ENCODE measurements at regions not wholly inside any gene's neighbourhood (a gene's known extent, or its start where the extent isn't known, plus 50 kb on each side); places are given as distances from the start of the nearest gene placed in this dataset.
"Not testable (repeated sequence)": the region's sequence is repeated elsewhere in the genome, so short reads cannot be mapped to it uniquely, and the experiment has no call there.

DNA sequence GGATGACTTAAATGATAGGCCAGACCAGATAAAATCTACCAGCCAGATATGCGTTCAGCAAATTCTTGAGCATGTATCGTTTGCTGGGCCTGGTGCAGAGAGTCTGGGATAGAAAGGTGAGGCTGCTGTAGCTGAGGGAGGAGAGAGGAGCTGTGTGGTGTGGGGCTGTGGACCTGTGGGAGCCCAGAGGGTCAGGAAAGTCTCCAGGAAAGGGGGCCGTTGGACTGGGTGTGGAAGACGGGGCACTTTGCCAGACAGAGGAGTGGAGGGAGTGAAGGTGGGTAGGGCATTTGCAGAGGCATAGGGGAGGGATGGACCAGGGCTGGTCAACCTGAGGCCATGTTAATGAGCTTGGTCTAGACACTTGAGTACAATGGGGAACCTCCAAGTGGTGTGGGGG lies 124.7 kb upstream of the UNC5B start:
- H3K27ac ChIP-seq (ENCODE audit: low read depth, low read length): no peak overlapping the region
- no peaks in the 10 kb centered on the region for H3K36me3 ChIP-seq (ENCODE audit: control insufficient read depth in 1 of 2, insufficient read depth in 2 of 2, low read length in 2 of 2)
- H3K9ac ChIP-seq (ENCODE audit: low read depth in 1 of 2, low read length in 2 of 2): no peak overlapping the region
- H3K4me1 ChIP-seq (ENCODE audit: control insufficient read depth in 1 of 2, insufficient read depth in 2 of 2, low read length in 2 of 2): no peaks in the 10 kb centered on the region
- H3K4me3 ChIP-seq (ENCODE audit: low read depth in 1 of 2, low read length in 2 of 2): no peak overlapping the region
- H3K27me3 ChIP-seq (ENCODE audit: control insufficient read depth in 1 of 2, insufficient read depth in 2 of 2, low read length in 2 of 2): no peaks in the 10 kb centered on the region
- no peaks in the 10 kb centered on the region for H3K9me3 ChIP-seq (ENCODE audit: control insufficient read depth in 1 of 2, low read length in 2 of 2)

DNA sequence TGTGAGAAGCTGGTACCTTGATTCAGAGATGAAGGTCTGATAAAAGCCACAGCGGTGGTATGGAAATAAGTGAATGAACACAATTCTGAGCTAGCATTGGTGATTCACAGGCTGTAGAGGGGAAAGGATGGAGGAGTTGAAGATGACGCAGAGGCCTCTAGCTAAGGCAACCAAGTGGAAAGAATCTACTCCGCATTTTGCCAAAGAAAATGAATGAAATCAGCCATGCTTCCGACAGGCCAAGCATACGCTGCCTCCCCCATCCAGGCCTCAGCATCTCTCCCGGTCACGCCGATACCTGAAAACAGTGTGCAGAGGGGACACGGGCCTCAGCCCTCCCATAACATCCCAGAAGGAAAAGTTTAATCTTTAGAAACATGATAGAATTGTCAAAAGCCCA lies 124.3 kb upstream of the UNC5B start:
- H3K9ac ChIP-seq (ENCODE audit: low read depth in 1 of 2, low read length in 2 of 2): no peak overlapping the region
- no peak overlapping the region for H3K4me3 ChIP-seq (ENCODE audit: low read depth in 1 of 2, low read length in 2 of 2)
- H3K36me3 ChIP-seq (ENCODE audit: control insufficient read depth in 1 of 2, insufficient read depth in 2 of 2, low read length in 2 of 2): no peaks in the 10 kb centered on the region
- no peak overlapping the region for H3K27ac ChIP-seq (ENCODE audit: low read depth, low read length)
- no peaks in the 10 kb centered on the region for H3K9me3 ChIP-seq (ENCODE audit: control insufficient read depth in 1 of 2, low read length in 2 of 2)
- H3K27me3 ChIP-seq (ENCODE audit: control insufficient read depth in 1 of 2, insufficient read depth in 2 of 2, low read length in 2 of 2): no peaks in the 10 kb centered on the region
- no peaks in the 10 kb centered on the region for H3K4me1 ChIP-seq (ENCODE audit: control insufficient read depth in 1 of 2, insufficient read depth in 2 of 2, low read length in 2 of 2)

DNA sequence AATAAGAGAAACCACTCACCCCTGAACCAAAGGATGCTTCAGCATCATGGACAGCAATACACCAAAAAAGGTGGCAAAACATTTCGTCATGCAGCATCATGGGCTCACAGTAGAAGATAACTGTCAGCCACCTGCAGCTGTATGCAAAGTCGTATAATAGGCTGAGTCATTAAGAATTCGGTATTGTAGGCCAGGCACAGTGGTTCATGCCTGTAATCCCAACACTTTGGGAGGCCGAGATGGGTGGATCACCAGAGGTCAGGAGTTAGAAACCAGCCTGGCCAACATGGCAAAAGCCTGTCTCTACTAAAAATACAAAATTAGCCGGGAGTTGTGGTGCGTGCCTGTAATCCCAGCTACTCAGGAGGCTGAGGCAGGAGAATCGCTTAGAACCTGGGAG lies 123.8 kb upstream of the UNC5B start:
- H3K27ac ChIP-seq (ENCODE audit: low read depth, low read length); H3K4me3 ChIP-seq (ENCODE audit: low read depth in 1 of 2, low read length in 2 of 2); H3K9ac ChIP-seq (ENCODE audit: low read depth in 1 of 2, low read length in 2 of 2); H3K4me1 ChIP-seq (ENCODE audit: control insufficient read depth in 1 of 2, insufficient read depth in 2 of 2, low read length in 2 of 2); H3K27me3 ChIP-seq (ENCODE audit: control insufficient read depth in 1 of 2, insufficient read depth in 2 of 2, low read length in 2 of 2); H3K36me3 ChIP-seq (ENCODE audit: control insufficient read depth in 1 of 2, insufficient read depth in 2 of 2, low read length in 2 of 2); H3K9me3 ChIP-seq (ENCODE audit: control insufficient read depth in 1 of 2, low read length in 2 of 2): not testable (repeated sequence)

DNA sequence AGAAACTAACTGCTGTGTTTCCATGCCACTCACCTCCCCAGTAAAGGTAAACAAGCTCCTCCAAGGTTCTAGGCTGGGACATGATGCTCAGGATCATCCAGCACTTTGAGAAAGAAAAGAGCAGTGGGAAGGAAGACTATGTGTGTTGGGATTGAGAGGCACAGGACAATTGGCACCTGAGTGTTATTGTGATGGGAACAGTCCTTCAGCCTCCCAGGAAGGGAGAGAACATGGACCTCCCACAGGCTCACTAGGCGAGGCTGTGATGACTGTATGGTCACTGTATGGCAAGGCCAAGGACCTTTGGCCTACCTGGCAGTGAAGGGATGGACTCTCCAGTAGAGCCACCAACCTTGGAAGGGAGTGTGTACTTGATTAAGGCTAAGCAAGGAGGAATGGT lies 123.2 kb upstream of the UNC5B start:
- no peak overlapping the region for H3K27ac ChIP-seq (ENCODE audit: low read depth, low read length)
- no peak overlapping the region for H3K4me3 ChIP-seq (ENCODE audit: low read depth in 1 of 2, low read length in 2 of 2)
- H3K36me3 ChIP-seq (ENCODE audit: control insufficient read depth in 1 of 2, insufficient read depth in 2 of 2, low read length in 2 of 2): no peaks in the 10 kb centered on the region
- H3K9ac ChIP-seq (ENCODE audit: low read depth in 1 of 2, low read length in 2 of 2): no peak overlapping the region
- no peaks in the 10 kb centered on the region for H3K4me1 ChIP-seq (ENCODE audit: control insufficient read depth in 1 of 2, insufficient read depth in 2 of 2, low read length in 2 of 2)
- H3K27me3 ChIP-seq (ENCODE audit: control insufficient read depth in 1 of 2, insufficient read depth in 2 of 2, low read length in 2 of 2): no peaks in the 10 kb centered on the region
- H3K9me3 ChIP-seq (ENCODE audit: control insufficient read depth in 1 of 2, low read length in 2 of 2): no peaks in the 10 kb centered on the region

DNA sequence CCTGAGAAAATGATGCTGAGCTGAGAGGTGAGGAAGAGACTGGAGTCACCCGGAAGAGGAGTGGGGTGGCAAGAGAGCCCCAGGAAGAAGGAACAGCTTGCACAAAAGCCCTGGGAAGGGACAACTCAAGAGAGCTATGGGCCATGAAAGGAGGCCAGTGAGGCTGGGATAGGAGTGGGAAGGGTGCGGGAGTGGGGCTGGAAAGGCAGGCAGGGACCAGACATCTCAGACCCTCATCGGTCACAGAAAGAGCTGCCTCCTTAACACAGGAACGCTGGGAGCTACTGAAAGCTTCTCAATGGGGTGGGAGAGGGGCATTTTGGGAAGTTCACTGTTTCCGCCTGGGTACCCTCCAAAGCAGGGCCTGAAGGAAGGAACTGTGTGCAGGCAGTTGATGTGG lies 122.0 kb upstream of the UNC5B start:
- Histone ChIP-seq H3K27ac (ENCODE audit: low read depth, low read length) (no peak overlapping the region), H3K27me3 (ENCODE audit: control insufficient read depth in 1 of 2, insufficient read depth in 2 of 2, low read length in 2 of 2) (no peaks in the 10 kb centered on the region), H3K36me3 (ENCODE audit: control insufficient read depth in 1 of 2, insufficient read depth in 2 of 2, low read length in 2 of 2) (no peaks in the 10 kb centered on the region), H3K4me3 (ENCODE audit: low read depth in 1 of 2, low read length in 2 of 2) (no peak overlapping the region), H3K9ac (ENCODE audit: low read depth in 1 of 2, low read length in 2 of 2) (no peak overlapping the region), H3K4me1 (ENCODE audit: control insufficient read depth in 1 of 2, insufficient read depth in 2 of 2, low read length in 2 of 2) (no peaks in the 10 kb centered on the region), H3K9me3 (ENCODE audit: control insufficient read depth in 1 of 2, low read length in 2 of 2) (no peaks in the 10 kb centered on the region)

DNA sequence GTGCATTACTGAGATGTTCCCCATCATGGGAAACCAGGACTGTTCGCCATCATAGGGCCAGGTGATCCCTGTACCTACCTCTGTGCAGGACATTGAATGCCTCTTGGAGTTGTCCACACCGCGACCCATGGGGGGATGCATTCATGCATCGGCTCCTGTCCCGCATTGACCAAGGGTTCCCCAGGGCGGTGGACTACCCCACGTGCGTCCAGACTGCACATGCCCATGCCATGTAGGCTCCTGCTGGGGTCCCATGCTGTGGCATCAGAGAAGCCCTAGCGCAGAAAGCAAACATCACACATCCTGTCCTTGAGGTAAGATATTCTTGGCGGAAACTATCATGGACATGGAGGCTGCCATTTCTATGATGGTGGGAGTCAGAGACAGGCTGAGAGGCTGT lies 121.6 kb upstream of the UNC5B start:
- Histone ChIP-seq H3K27ac (ENCODE audit: low read depth, low read length) (no peak overlapping the region), H3K9me3 (ENCODE audit: control insufficient read depth in 1 of 2, low read length in 2 of 2) (no peaks in the 10 kb centered on the region), H3K9ac (ENCODE audit: low read depth in 1 of 2, low read length in 2 of 2) (no peak overlapping the region), H3K4me3 (ENCODE audit: low read depth in 1 of 2, low read length in 2 of 2) (no peak overlapping the region), H3K27me3 (ENCODE audit: control insufficient read depth in 1 of 2, insufficient read depth in 2 of 2, low read length in 2 of 2) (no peaks in the 10 kb centered on the region), H3K4me1 (ENCODE audit: control insufficient read depth in 1 of 2, insufficient read depth in 2 of 2, low read length in 2 of 2) (no peaks in the 10 kb centered on the region), H3K36me3 (ENCODE audit: control insufficient read depth in 1 of 2, insufficient read depth in 2 of 2, low read length in 2 of 2) (no peaks in the 10 kb centered on the region)

DNA sequence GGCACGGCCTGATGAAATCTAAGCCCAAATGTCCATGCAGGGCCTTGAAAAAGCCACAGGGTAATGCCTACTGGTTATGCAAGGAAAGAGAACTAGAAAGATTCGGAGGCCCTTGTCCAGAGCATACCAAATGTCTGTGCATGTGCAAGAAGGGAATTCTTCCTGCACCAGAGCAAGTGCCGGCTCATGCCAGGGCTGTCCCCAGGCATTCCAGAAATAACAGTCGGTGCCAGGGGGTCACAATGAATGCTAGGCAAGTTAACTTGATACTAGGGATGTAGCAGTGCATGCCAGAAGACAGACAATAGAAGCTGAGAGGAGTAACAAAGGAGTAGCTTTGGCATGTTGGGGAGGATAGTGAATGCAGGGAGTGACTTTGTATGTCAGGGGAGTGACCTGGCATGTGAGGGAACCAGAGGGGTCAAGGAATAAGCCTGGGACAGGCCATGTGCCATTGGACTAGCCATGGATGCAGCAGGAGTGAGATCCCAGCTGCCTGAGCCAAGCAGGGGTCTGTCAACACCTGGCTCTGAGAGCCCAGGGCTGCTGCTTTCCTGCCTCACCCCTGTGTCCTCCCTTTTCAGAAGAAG lies 119.5 kb upstream of the UNC5B start:
- no peak overlapping the region for H3K27ac ChIP-seq (ENCODE audit: low read depth, low read length)
- H3K27me3 ChIP-seq (ENCODE audit: control insufficient read depth in 1 of 2, insufficient read depth in 2 of 2, low read length in 2 of 2): no peaks in the 10 kb centered on the region
- no peak overlapping the region for H3K4me3 ChIP-seq (ENCODE audit: low read depth in 1 of 2, low read length in 2 of 2)
- H3K36me3 ChIP-seq (ENCODE audit: control insufficient read depth in 1 of 2, insufficient read depth in 2 of 2, low read length in 2 of 2): no peaks in the 10 kb centered on the region
- no peaks in the 10 kb centered on the region for H3K9me3 ChIP-seq (ENCODE audit: control insufficient read depth in 1 of 2, low read length in 2 of 2)
- no peak overlapping the region for H3K9ac ChIP-seq (ENCODE audit: low read depth in 1 of 2, low read length in 2 of 2)
- H3K4me1 ChIP-seq (ENCODE audit: control insufficient read depth in 1 of 2, insufficient read depth in 2 of 2, low read length in 2 of 2): no peaks in the 10 kb centered on the region

DNA sequence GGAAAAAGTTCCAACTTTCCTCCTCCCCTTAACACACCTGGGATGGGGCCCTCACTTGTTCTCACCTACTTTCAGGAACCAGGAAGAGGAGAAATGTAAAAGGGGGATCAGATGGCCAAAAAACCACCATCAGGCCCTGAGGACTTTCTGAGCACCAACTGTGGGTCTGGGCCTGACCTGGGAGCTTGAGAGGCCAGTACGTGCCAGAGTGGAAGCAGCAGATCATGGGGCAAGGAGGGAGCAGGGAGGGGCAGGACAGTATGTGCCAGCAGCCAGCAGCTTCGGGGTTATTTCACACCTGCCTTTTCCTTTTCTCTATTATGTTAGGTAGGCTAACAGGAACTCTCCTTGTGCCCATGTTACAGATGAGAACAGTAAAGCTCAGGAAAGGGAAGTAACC lies 118.8 kb upstream of the UNC5B start:
- H3K9ac ChIP-seq (ENCODE audit: low read depth in 1 of 2, low read length in 2 of 2): no peak overlapping the region
- no peak overlapping the region for H3K27ac ChIP-seq (ENCODE audit: low read depth, low read length)
- no peaks in the 10 kb centered on the region for H3K36me3 ChIP-seq (ENCODE audit: control insufficient read depth in 1 of 2, insufficient read depth in 2 of 2, low read length in 2 of 2)
- no peaks in the 10 kb centered on the region for H3K9me3 ChIP-seq (ENCODE audit: control insufficient read depth in 1 of 2, low read length in 2 of 2)
- no peak overlapping the region for H3K4me3 ChIP-seq (ENCODE audit: low read depth in 1 of 2, low read length in 2 of 2)
- H3K4me1 ChIP-seq (ENCODE audit: control insufficient read depth in 1 of 2, insufficient read depth in 2 of 2, low read length in 2 of 2): no peaks in the 10 kb centered on the region
- no peaks in the 10 kb centered on the region for H3K27me3 ChIP-seq (ENCODE audit: control insufficient read depth in 1 of 2, insufficient read depth in 2 of 2, low read length in 2 of 2)

DNA sequence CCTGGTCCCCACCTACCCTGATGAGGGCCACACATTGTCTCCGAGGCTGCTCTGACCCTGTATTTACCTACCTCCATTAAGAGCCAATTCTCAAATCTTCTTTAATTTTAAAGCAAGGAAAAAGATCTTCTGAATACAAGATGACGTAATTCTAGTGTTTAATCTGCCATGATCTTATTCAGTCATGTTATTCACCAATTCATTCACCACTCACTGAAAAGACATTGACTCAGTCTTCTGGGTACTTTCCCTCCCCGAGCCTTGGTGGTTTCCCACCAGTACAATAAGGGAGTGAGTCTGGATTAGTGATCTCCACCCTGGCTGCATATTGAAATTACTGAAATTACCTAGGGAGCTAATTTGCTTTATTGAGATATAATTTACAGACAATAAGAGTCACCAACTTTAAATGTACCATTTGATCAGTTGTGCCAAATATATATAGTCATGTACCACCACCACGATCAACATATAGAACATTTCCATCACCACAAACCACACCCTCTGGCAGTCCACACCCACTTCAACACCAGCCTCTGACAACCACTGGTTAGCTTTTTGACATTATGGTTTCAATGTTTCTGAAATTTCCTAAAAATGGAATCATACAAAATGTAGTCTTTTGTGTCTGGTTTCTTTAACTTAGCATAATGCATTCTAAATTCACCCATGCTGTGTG lies 117.5 kb upstream of the UNC5B start:
- Histone ChIP-seq H3K4me1 (ENCODE audit: control insufficient read depth in 1 of 2, insufficient read depth in 2 of 2, low read length in 2 of 2) (no peaks in the 10 kb centered on the region), H3K27me3 (ENCODE audit: control insufficient read depth in 1 of 2, insufficient read depth in 2 of 2, low read length in 2 of 2) (peaks cover 0 to 4% of the 10 kb centered on the region in 2 donors), H3K36me3 (ENCODE audit: control insufficient read depth in 1 of 2, insufficient read depth in 2 of 2, low read length in 2 of 2) (no peaks in the 10 kb centered on the region), H3K9ac (ENCODE audit: low read depth in 1 of 2, low read length in 2 of 2) (no peak overlapping the region), H3K4me3 (ENCODE audit: low read depth in 1 of 2, low read length in 2 of 2) (no peak overlapping the region), H3K9me3 (ENCODE audit: control insufficient read depth in 1 of 2, low read length in 2 of 2) (no peaks in the 10 kb centered on the region), H3K27ac (ENCODE audit: low read depth, low read length) (no peak overlapping the region)

DNA sequence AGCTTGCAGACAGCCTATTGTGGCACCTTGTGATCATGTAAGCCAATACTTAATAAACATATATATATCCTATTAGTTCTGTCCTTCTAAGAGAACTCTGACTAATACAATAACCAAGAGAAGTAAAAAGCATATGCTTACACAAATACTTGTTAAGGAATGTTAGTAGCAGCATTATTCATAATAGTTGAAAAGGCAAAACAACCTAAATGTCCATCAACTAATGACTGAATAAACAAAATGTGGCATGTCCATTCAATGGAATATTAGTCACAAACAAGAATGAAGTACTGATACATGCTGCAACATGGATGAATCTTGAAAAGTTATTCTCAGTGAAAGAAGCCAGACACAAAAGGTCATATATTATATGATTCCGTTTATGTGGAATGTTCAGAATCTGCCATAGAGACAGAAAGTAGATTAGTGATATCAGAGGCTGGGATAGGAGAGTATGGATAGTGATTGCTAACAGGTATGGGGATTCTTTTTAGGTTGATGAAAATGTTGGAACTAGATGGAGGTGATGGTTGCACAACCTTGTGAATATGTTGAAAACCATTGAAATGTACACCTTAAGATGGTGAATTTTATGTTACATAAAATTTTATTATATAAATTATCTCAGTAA lies 112.5 kb upstream of the UNC5B start:
- Histone ChIP-seq H3K4me1 (ENCODE audit: control insufficient read depth in 1 of 2, insufficient read depth in 2 of 2, low read length in 2 of 2) (no peaks in the 10 kb centered on the region), H3K27ac (ENCODE audit: low read depth, low read length) (no peak overlapping the region), H3K27me3 (ENCODE audit: control insufficient read depth in 1 of 2, insufficient read depth in 2 of 2, low read length in 2 of 2) (peaks cover 0 to 5% of the 10 kb centered on the region in 2 donors), H3K36me3 (ENCODE audit: control insufficient read depth in 1 of 2, insufficient read depth in 2 of 2, low read length in 2 of 2) (no peaks in the 10 kb centered on the region), H3K4me3 (ENCODE audit: low read depth in 1 of 2, low read length in 2 of 2) (no peak overlapping the region), H3K9me3 (ENCODE audit: control insufficient read depth in 1 of 2, low read length in 2 of 2) (no peaks in the 10 kb centered on the region), H3K9ac (ENCODE audit: low read depth in 1 of 2, low read length in 2 of 2) (no peak overlapping the region)

All from duodenal mucosa (tissue), 2 donors.